PC-9 (cell line): ENCODE measurements at regions not wholly inside any gene's neighbourhood (a gene's known extent, or its start where the extent isn't known, plus 50 kb on each side); places are given as distances from the start of the nearest gene placed in this dataset.

Source experiments
- BruUV-seq: library from RNA; stranded (reverse); fragments of 400-500 nt; replicated peaks from 2 replicates; lab custom pipeline; 2021; lab: Mats Ljungman, UMichigan
- CTCF ChIA-PET: fragments of 300-600 bp; sonication (Branson Sonifier 250); formaldehyde crosslinking; loops from one replicate; lab custom pipeline; 2022; ENCODE audit warnings: antibody characterized with exemption; lab: Charles Lee
- POLR2A ChIA-PET: fragments of 300-600 bp; sonication (Branson Sonifier 250); formaldehyde crosslinking; loops from one replicate; lab custom pipeline; 2022; ENCODE audit warnings: antibody characterized with exemption; ENCODE audit not compliant: unreplicated experiment; lab: Charles Lee
- DNase-seq, 2 experiments: peaks; one replicate each; pipeline versions ENCODE4 v3.0.0 to v3.0.0-alpha.2; 2015 to 2022; ENCODE audit warnings: mixed read lengths in 1 of 2
- H2AFZ ChIP-seq: fragments of 200-600 bp; sonication (generic); 2 replicates; pipeline ENCODE4 v1.8.1; 2017; ENCODE audit warnings: antibody characterized with exemption
- H3F3A ChIP-seq: fragments of 200-600 bp; sonication (generic); 2 replicates; pipeline ENCODE4 v1.8.1; 2017; ENCODE audit warnings: antibody characterized with exemption, mild to moderate bottlenecking, low read depth; ENCODE audit not compliant: insufficient read depth
- H3K27ac ChIP-seq: fragments of 200-600 bp; sonication (generic); 2 replicates; pipeline ENCODE4 v1.6.1; 2016; ENCODE audit warnings: mixed run types
- H3K27me3 ChIP-seq: fragments of 200-600 bp; sonication (generic); 2 replicates; pipeline ENCODE4 v1.6.1; 2016; ENCODE audit warnings: low read depth, mixed run types; ENCODE audit not compliant: insufficient read depth
- H3K36me3 ChIP-seq: fragments of 200-600 bp; sonication (generic); 2 replicates; pipeline ENCODE4 v1.6.1; 2016; ENCODE audit warnings: low read depth, mixed run types
- H3K4me1 ChIP-seq: fragments of 200-600 bp; sonication (generic); replicated peaks from 2 replicates; pipeline ENCODE4 v1.6.1; 2016; ENCODE audit warnings: mixed run types; ENCODE audit not compliant: insufficient read depth
- H3K4me2 ChIP-seq: fragments of 200-600 bp; sonication (generic); 2 replicates; pipeline ENCODE4 v1.6.1; 2017; ENCODE audit warnings: mixed run types
- H3K4me3 ChIP-seq: fragments of 200-600 bp; sonication (generic); 2 replicates; pipeline ENCODE4 v1.6.1; 2016; ENCODE audit warnings: mixed run types
- H3K79me2 ChIP-seq: fragments of 200-600 bp; sonication (generic); 2 replicates; pipeline ENCODE4 v1.6.1; 2017; ENCODE audit warnings: low read depth, mixed run types
- H3K9me2 ChIP-seq: fragments of 200-600 bp; sonication (generic); 2 replicates; pipeline ENCODE4 v1.8.1; 2017; ENCODE audit warnings: mild to moderate bottlenecking; ENCODE audit not compliant: insufficient read depth
- H3K9me3 ChIP-seq: fragments of 200-600 bp; sonication (generic); 2 replicates; pipeline ENCODE4 v1.8.1; 2016; ENCODE audit warnings: low read depth; ENCODE audit not compliant: insufficient read depth
- H4K20me1 ChIP-seq: fragments of 200-600 bp; sonication (generic); 2 replicates; pipeline ENCODE4 v1.8.1; 2017; ENCODE audit not compliant: insufficient read depth
- EZH2 ChIP-seq: fragments of 200-600 bp; sonication (generic); IDR thresholded peaks from 2 replicates; pipeline ENCODE4 v1.8.0; 2017; ENCODE audit warnings: antibody characterized with exemption, low read depth
- intact Hi-C: fragments of 100-400 bp; cut with micrococcal nuclease; formaldehyde crosslinking; loops from one replicate; pipeline ENCODE4 v1.10.0; 2022; ENCODE audit not compliant: unreplicated experiment
- TF ChIP-seq, protein P1 (sequence below): fragments of 200-600 bp; sonication (generic); conservative IDR thresholded peaks from 2 replicates; pipeline ENCODE4 v1.6.1; 2017; ENCODE audit warnings: mixed run types, antibody characterized with exemption, mild to moderate bottlenecking, moderate library complexity

DNA sequence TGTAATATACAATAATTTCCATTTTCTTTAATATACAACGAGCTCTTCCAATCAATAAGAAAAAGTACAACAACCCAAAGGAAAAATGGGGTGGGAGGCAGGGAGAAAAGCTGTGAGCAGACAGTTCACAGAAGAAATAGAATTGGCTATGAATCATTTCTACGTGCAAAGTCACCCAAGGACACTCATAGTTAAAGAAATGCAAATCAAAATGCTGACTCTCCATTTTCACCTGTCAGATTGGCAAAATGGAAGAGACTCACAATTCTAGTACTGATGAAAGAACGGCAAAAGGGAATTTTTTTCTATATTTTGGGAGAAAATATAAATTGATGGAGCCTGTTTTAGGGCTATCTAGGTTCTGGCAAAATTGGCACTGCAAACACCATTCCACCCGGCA lies 116.3 kb upstream of the MEF2A start:
- Histone ChIP-seq H3K4me2 (no peak overlapping the region), H3K9me2 (no peaks in the 10 kb centered on the region), H3K9me3 (no peaks in the 10 kb centered on the region), H3F3A (peaks cover 6% of the 10 kb centered on the region; the same call in 1 of the 2 replicates), H3K4me3 (no peak overlapping the region), H4K20me1 (no peaks in the 10 kb centered on the region), H3K36me3 (no peaks in the 10 kb centered on the region), H2AFZ (no peak overlapping the region), H3K4me1 (peaks cover 6% of the 10 kb centered on the region), H3K27ac (no peak overlapping the region), H3K27me3 (no peaks in the 10 kb centered on the region), H3K79me2 (no peaks in the 10 kb centered on the region)
- ChIA-PET POLR2A (no interaction called here), CTCF (no interaction called here)
- intact Hi-C loops = no loop called here
- no TSS peak for BruUV-seq
- no peak for TF ChIP-seq EZH2
- TF ChIP-seq, protein P1, sequence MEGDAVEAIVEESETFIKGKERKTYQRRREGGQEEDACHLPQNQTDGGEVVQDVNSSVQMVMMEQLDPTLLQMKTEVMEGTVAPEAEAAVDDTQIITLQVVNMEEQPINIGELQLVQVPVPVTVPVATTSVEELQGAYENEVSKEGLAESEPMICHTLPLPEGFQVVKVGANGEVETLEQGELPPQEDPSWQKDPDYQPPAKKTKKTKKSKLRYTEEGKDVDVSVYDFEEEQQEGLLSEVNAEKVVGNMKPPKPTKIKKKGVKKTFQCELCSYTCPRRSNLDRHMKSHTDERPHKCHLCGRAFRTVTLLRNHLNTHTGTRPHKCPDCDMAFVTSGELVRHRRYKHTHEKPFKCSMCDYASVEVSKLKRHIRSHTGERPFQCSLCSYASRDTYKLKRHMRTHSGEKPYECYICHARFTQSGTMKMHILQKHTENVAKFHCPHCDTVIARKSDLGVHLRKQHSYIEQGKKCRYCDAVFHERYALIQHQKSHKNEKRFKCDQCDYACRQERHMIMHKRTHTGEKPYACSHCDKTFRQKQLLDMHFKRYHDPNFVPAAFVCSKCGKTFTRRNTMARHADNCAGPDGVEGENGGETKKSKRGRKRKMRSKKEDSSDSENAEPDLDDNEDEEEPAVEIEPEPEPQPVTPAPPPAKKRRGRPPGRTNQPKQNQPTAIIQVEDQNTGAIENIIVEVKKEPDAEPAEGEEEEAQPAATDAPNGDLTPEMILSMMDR = no peak
- no peak for DNase-seq

DNA sequence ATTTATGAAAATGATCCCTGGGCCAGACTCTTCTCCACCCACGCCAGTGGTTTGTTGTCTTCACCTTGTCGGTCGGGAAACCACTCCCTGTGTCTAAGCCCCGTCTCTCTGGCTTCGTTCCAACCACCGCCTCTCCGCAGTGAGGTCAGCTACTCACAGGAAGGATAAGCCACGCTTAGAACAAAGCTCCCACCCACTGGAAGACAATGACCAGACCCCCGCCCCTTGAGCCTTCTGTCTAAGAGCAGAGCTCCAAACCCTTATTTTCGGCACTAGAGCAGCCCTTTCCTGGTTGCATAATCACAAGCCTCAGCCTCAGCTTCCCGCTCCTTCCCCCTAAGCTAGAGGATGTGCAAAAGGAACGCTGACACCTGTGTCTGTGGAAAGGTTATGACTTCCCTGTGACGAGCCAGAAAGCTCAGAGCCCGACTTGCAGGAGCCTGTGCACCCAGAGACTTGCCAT lies 114.9 kb upstream of the MEF2A start:
- Histone ChIP-seq H3K9me2 (no peaks in the 10 kb centered on the region), H3K4me3 (no peak overlapping the region), H3K79me2 (no peaks in the 10 kb centered on the region), H3K4me2 (no peak overlapping the region), H3K4me1 (peaks cover 17% of the 10 kb centered on the region), H3K9me3 (no peaks in the 10 kb centered on the region), H4K20me1 (no peaks in the 10 kb centered on the region), H3K27me3 (no peaks in the 10 kb centered on the region), H3F3A (peaks cover 8% of the 10 kb centered on the region; the same call in 1 of the 2 replicates), H3K27ac (no peak overlapping the region), H2AFZ (no peak overlapping the region), H3K36me3 (no peaks in the 10 kb centered on the region)
- no TSS peak for BruUV-seq
- ChIA-PET POLR2A (interaction anchor here (0.6 kb wide), 1 partner anchor 20 kb away, joined by 4 read pairs; no protein-coding TSS in a partner anchor), CTCF (no interaction called here)
- peak in 1 of 2 experiments; percentile 52 for DNase-seq
- intact Hi-C loops = no loop called here
- TF ChIP-seq EZH2 = no peak
- TF ChIP-seq, protein P1 = no peak

DNA sequence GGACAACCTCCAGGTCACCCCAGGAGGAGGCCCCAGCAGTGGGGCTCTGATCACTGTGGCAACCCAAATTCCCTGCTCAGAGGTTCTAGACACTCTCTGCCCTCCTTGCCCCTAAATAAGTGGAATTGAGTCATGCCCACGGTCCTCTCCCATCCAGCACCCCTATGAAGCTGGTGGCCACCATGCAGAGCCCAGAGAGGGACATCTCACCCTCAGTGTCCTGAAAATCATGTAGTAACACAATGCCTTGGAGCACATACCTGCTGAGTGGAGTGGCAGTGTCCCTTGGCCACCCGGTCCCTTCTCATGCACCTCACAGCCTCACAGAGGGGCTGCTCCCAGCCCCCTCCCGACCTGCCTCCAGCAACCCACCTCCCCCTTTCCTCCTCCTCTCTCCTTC lies 114.3 kb upstream of the MEF2A start:
- Histone ChIP-seq H3K9me3 (no peaks in the 10 kb centered on the region), H3K4me1 (peaks cover 17% of the 10 kb centered on the region), H3K27me3 (no peaks in the 10 kb centered on the region), H2AFZ (no peak overlapping the region), H3K36me3 (no peaks in the 10 kb centered on the region), H4K20me1 (no peaks in the 10 kb centered on the region), H3K4me3 (no peak overlapping the region), H3K4me2 (no peak overlapping the region), H3K79me2 (no peaks in the 10 kb centered on the region), H3K27ac (no peak overlapping the region), H3F3A (peaks cover 8% of the 10 kb centered on the region; the same call in 1 of the 2 replicates), H3K9me2 (no peaks in the 10 kb centered on the region)
- intact Hi-C loops = no loop called here
- CTCF ChIA-PET = no interaction called here
- POLR2A ChIA-PET = no interaction called here
- no peak for DNase-seq
- no TSS peak for BruUV-seq
- TF ChIP-seq EZH2 = no peak
- TF ChIP-seq, protein P1 = no peak
